MV-4-11 (cell line): ENCODE measurements at regions not wholly inside any gene's neighbourhood (a gene's known extent, or its start where the extent isn't known, plus 50 kb on each side); places are given as distances from the start of the nearest gene placed in this dataset.
A peak's percentile ranks its signal among the peaks of the same experiment; 100 is the strongest.
"Not testable (repeated sequence)": the region's sequence is repeated elsewhere in the genome, so short reads cannot be mapped to it uniquely, and the experiment has no call there.

Experiments
- DNase-seq: peaks from one replicate; lab custom pipeline; 2025; lab: John Stamatoyannopoulos, UW

GRCh38 chr9:38254756-38255155 is 137.7 kb upstream of the ALDH1B1 start:
- DNase-seq, result no peak

- no peak for DNase-seq
Measured at GRCh38 chr9:38254151-38254550, 138.4 kb upstream of the ALDH1B1 start.

- DNase-seq, result no peak
Measured at GRCh38 chr9:38253200-38253599, 139.3 kb upstream of the ALDH1B1 start.

GRCh38 chr9:38251036-38251860 is 141.3 kb upstream of the ALDH1B1 start:
- DNase-seq, result no peak

- DNase-seq, result no peak
Measured at GRCh38 chr9:38250279-38251035, 142.0 kb upstream of the ALDH1B1 start.

- no peak for DNase-seq
Measured at GRCh38 chr9:38249587-38250210, 142.8 kb upstream of the ALDH1B1 start.

- DNase-seq, result no peak
Measured at GRCh38 chr9:38249049-38249448, 143.5 kb upstream of the ALDH1B1 start.

GRCh38 chr9:38246833-38247232 is 145.7 kb upstream of the ALDH1B1 start:
- DNase-seq, result no peak

GRCh38 chr9:38244971-38245370 is 147.5 kb upstream of the ALDH1B1 start:
- DNase-seq, result peak; percentile 87

GRCh38 chr9:38243993-38244392 is 148.5 kb upstream of the ALDH1B1 start:
- DNase-seq, result no peak

GRCh38 chr9:38242151-38242550 is 150.4 kb upstream of the ALDH1B1 start:
- not testable (repeated sequence) for DNase-seq

- DNase-seq, result no peak
Measured at GRCh38 chr9:38240051-38240450, 152.5 kb upstream of the ALDH1B1 start.

GRCh38 chr9:38235244-38235643 is 157.3 kb upstream of the ALDH1B1 start:
- no peak for DNase-seq

- no peak for DNase-seq
Measured at GRCh38 chr9:38234479-38235170, 157.9 kb upstream of the ALDH1B1 start.

GRCh38 chr9:38233796-38234355 is 158.6 kb upstream of the ALDH1B1 start:
- DNase-seq, result no peak

GRCh38 chr9:38233343-38233742 is 159.2 kb upstream of the ALDH1B1 start:
- no peak for DNase-seq

GRCh38 chr9:38232895-38233294 is 159.6 kb upstream of the ALDH1B1 start:
- no peak for DNase-seq

- DNase-seq, result no peak
Measured at GRCh38 chr9:38229504-38230155, 160.6 kb upstream of the SHB start.

- DNase-seq, result no peak
Measured at GRCh38 chr9:38229104-38229500, 160.1 kb upstream of the SHB start.

GRCh38 chr9:38228331-38229103 is 159.5 kb upstream of the SHB start:
- DNase-seq, result no peak

GRCh38 chr9:38227656-38228055 is 158.6 kb upstream of the SHB start:
- DNase-seq, result peak; percentile 24
